Fibroblast of skin of abdomen (primary cell): ENCODE measurements at regions not wholly inside any gene's neighbourhood (a gene's known extent, or its start where the extent isn't known, plus 50 kb on each side); places are given as distances from the start of the nearest gene placed in this dataset.

Experiments
- DNase-seq: peaks from one replicate; pipeline ENCODE4 v3.0.0-alpha.2; 2013

DNA sequence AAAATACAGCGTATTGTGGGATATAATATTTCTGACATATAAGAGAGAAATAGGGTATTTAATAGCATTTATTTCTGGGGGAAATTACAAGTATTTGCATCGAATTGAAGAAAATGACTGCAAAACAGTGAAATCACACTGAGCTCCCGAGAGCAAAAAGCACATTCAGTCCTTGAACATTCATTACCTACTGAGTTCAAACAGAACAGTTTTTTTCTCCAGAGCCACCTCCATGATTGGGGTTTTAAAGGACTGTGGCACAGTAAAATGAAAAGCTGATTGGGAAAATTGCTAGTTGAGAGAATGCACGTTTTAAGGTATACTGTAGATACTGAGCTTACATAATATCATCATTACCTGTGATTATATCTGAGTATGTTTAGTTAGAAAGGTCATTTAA lies 58.0 kb upstream of the TRPC4 start:
- no peak for DNase-seq

DNA sequence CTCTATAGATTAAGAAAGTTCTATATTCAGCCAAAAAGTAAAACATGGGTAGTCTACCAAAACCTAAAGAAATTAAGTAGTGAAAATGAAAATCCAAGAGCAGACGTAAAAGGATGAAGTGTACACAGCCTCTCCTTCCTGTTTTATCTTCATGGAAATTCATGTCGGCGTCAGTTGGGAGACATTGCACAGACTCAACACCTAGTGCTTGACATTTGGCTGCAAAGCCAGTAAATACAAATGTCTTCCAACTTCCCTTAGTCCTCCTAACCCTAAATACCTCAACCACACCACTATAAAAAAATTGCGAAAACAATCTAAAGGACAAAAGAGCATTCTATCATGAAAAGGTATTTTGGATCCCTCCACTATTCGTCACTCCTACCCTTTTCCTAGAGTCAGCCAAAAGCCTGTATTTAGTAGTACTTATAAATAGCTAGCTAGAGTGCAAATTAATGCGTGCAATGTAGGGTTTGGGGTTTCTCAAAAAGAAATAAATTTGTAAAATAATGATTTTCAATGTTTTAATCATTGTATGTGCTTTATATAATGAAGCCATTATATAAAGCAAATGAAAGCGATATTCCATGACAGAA lies 56.4 kb upstream of the TRPC4 start:
- no peak for DNase-seq

DNA sequence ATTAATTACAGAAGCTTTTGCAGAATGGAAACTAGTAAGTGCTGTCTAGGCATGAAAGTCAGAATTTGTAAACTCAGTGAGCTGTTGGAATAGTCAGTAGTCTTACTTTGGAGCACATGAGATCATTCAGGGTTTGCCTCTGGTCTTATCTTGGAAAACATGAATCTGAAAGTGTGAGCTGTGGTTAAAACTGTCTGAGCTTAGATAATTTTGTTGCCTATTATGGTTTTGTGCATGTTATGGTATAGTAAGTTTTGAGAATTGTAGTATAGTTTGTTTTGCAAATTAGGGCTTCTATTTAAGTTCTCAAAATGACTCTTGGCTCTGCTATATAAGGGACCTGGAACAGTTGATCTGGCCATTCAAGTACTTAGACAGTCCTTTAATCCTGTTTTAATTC lies 53.7 kb upstream of the TRPC4 start:
- no peak for DNase-seq

DNA sequence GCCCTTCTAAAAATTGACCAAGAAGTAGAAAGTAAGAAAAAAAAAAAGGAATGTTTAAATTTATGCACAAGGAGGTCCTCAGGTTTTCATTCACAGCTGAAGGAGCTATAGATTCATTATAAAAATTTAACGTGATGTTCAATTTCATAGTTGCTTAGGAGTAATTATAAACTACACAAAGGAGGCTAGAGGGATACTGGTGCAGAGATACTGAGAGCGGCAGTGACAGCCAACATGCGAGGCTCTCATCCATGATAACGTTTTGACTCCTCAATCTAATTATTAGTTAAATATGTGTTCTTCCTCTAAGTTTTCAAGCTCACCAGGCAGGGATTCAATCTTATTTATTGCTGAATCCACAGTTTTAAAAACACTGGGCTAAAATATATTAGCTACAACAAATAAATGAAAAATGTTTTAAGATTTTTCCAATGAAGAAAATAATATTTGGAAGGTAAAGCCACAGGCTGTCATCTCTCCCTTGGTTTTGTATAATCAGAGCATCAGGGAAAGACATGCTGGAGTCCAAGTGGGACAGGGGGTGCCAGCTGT lies 49.8 kb upstream of the TRPC4 start:
- DNase-seq, result no peak
